Testis (tissue), 2 donors: ENCODE measurements at regions not wholly inside any gene's neighbourhood (a gene's known extent, or its start where the extent isn't known, plus 50 kb on each side); places are given as distances from the start of the nearest gene placed in this dataset.

Source experiments
- DNase-seq: peaks from one replicate; pipeline ENCODE4 v3.0.0-alpha.2; 2019
- H3K27ac ChIP-seq, 2 donors: fragments of 200-600 bp; sonication (generic); one replicate each; pipeline ENCODE4 v1.5.1; 2019
- H3K27me3 ChIP-seq: fragments of 200-600 bp; sonication (generic); one replicate; pipeline ENCODE4 v1.5.1; 2019
- H3K36me3 ChIP-seq: fragments of 200-600 bp; sonication (generic); one replicate; pipeline ENCODE4 v1.5.1; 2017; ENCODE audit warnings: low read depth; ENCODE audit errors: missing control alignments
- H3K4me1 ChIP-seq: fragments of 200-600 bp; sonication (generic); one replicate; pipeline ENCODE4 v1.5.1; 2019
- H3K4me3 ChIP-seq, 2 donors: fragments of 200-600 bp; sonication (generic); one replicate each; pipeline ENCODE4 v1.5.1; 2017 to 2019
- H3K9me3 ChIP-seq: fragments of 200-600 bp; sonication (generic); one replicate; pipeline ENCODE4 v1.5.1; 2017
- CTCF ChIP-seq, 3 experiments: fragments of 450-650 bp in 2 of 3; fragments of 200-600 bp in 1 of 3; sonication (generic) in 1 of 3; IDR thresholded peaks; one replicate each; pipeline ENCODE4 v1.5.1; 2016 to 2019; ENCODE audit warnings: antibody characterized with exemption in 3 of 3, mild to moderate bottlenecking in 2 of 3, moderate library complexity in 1 of 3
- POLR2A ChIP-seq: fragments of 450-650 bp; IDR thresholded peaks from one replicate; pipeline ENCODE4 v1.6.1; 2017; ENCODE audit warnings: antibody characterized with exemption, mild to moderate bottlenecking, moderate library complexity
- WGBS, 2 donors: methylation state at CpG; one replicate each; pipeline ENCODE4 v1.1.5; 2018; 5-methylcytosine and 5-hydroxymethylcytosine counted together
- intact Hi-C: fragments of 100-400 bp; cut with DNase I; formaldehyde crosslinking; loops from one replicate; pipeline ENCODE4 v1.15.1; 2023; ENCODE audit warnings: low total_unique reads

GRCh38 chr5:126171916-126172315 lies 251.3 kb upstream of the GRAMD2B start:
- intact Hi-C loops = no loop called here

GRCh38 chr5:126172812-126173211 lies 250.4 kb upstream of the GRAMD2B start:
- H3K36me3 ChIP-seq = no peaks in the 10 kb centered on the region
- no peak for DNase-seq
- TF ChIP-seq CTCF (IDR thresholded peaks at IDR 0.05) = no peak
- no peak overlapping the region for H3K27ac ChIP-seq
- intact Hi-C loops = no loop called here
- H3K4me3 ChIP-seq = no peak overlapping the region
- no peaks in the 10 kb centered on the region for H3K27me3 ChIP-seq
- H3K9me3 ChIP-seq = no peaks in the 10 kb centered on the region
- no peaks in the 10 kb centered on the region for H3K4me1 ChIP-seq
- WGBS, 2 donors = 85 to 96% methylated on average over 1 of the region's 1 CpG

More at GRCh38 chr5:126171916-126172315, 251.3 kb upstream of the GRAMD2B start:
- no peaks in the 10 kb centered on the region for H3K27me3 ChIP-seq
- H3K4me3 ChIP-seq = no peak overlapping the region
- no peak overlapping the region for H3K27ac ChIP-seq
- DNase-seq = no peak
- no peaks in the 10 kb centered on the region for H3K9me3 ChIP-seq
- no peaks in the 10 kb centered on the region for H3K4me1 ChIP-seq
- no peaks in the 10 kb centered on the region for H3K36me3 ChIP-seq
- 94 to 100% methylated on average over 3 of the region's 3 CpGs for WGBS, 2 donors
- TF ChIP-seq CTCF (IDR thresholded peaks at IDR 0.05) (no peak), POLR2A (no peak)

GRCh38 chr5:126178521-126178920 lies 244.7 kb upstream of the GRAMD2B start:
- intact Hi-C loops = no loop called here
- Histone ChIP-seq H3K4me1 (no peaks in the 10 kb centered on the region), H3K27me3 (no peaks in the 10 kb centered on the region), H3K4me3 (no peak overlapping the region), H3K9me3 (no peaks in the 10 kb centered on the region), H3K36me3 (no peaks in the 10 kb centered on the region), H3K27ac (no peak overlapping the region)
- TF ChIP-seq CTCF (IDR thresholded peaks at IDR 0.05) (no peak), POLR2A (no peak)
- DNase-seq = no peak

- Histone ChIP-seq H3K4me3 (no peak overlapping the region), H3K9me3 (no peaks in the 10 kb centered on the region), H3K4me1 (no peaks in the 10 kb centered on the region), H3K36me3 (no peaks in the 10 kb centered on the region), H3K27me3 (no peaks in the 10 kb centered on the region), H3K27ac (no peak overlapping the region)
- intact Hi-C loops = no loop called here
- TF ChIP-seq POLR2A (no peak), CTCF (IDR thresholded peaks at IDR 0.05) (no peak)
- peak; percentile 42 for DNase-seq
- 73 to 78% methylated on average over 5 of the region's 5 CpGs for WGBS, 2 donors
Measured at GRCh38 chr5:126182971-126183695, 240.1 kb upstream of the GRAMD2B start.

- Histone ChIP-seq H3K4me3 (no peak overlapping the region), H3K27me3 (no peaks in the 10 kb centered on the region), H3K9me3 (no peaks in the 10 kb centered on the region), H3K27ac (no peak overlapping the region), H3K36me3 (no peaks in the 10 kb centered on the region), H3K4me1 (no peaks in the 10 kb centered on the region)
- no peak for DNase-seq
- WGBS, 2 donors = 93 to 100% methylated on average over 1 of the region's 1 CpG
- TF ChIP-seq CTCF (IDR thresholded peaks at IDR 0.05) = no peak
- TF ChIP-seq POLR2A = no peak
- intact Hi-C loops = no loop called here
Measured at GRCh38 chr5:126184474-126184873, 238.7 kb upstream of the GRAMD2B start.
